K562 (cell line): ENCODE measurements at regions not wholly inside any gene's neighbourhood (a gene's known extent, or its start where the extent isn't known, plus 50 kb on each side); places are given as distances from the start of the nearest gene placed in this dataset.

Experiments used
- ATAC-seq: fragments of 200-7000 bp; cut with Tn5 transposase; 3 replicates; pipeline ENCODE4 v1.9.1; 2020; ENCODE audit warnings: moderate library complexity
- BruUV-seq: library from RNA; stranded (reverse); fragments of 400-500 nt; replicated peaks from 2 replicates; lab custom pipeline; 2021; lab: Mats Ljungman, UMichigan
- CTCF ChIA-PET: fragments of 300-600 bp; formaldehyde crosslinking; extraction: SDS; loops from one replicate; lab custom pipeline; 2021; ENCODE audit warnings: low intra/inter-chr PET ratio; lab: Yijun Ruan, JAX
- POLR2A ChIA-PET: fragments of 300-600, 350-650 bp; sonication (Branson Sonifier 250); formaldehyde crosslinking; extraction: SDS; loops from one replicate; lab custom pipeline; 2021; ENCODE audit warnings: antibody characterized with exemption, inconsistent platforms; lab: Yijun Ruan, JAX
- DNase-seq, 4 experiments: peaks; one replicate each; pipeline versions ENCODE4 v3.0.0 to v3.0.0-alpha.2; 2011 to 2018; ENCODE audit warnings: low spot score in 3 of 4, mixed read lengths in 3 of 4; ENCODE audit errors: extremely low read depth in 1 of 4
- FAIRE-seq: peaks from 2 replicates; lab custom pipeline; 2011; peaks lifted over from hg19 to GRCh38; lab: Jason Lieb, UNC
- H2AFZ ChIP-seq: 2 replicates; pipeline ENCODE4 v1.6.0; 2011; ENCODE audit warnings: low read depth, low read length, control low read depth, inconsistent platforms
- H3K27ac ChIP-seq: fragments of 200-600 bp; 3 replicates; pipeline ENCODE4 v1.8.0; 2011; ENCODE audit warnings: low read depth, mild to moderate bottlenecking, control low read depth, inconsistent platforms, low read length, moderate library complexity, mixed read lengths; ENCODE audit errors: extremely low read depth
- H3K27me3 ChIP-seq, 2 experiments: fragments of 300-600 bp in 1 of 2; 2 replicates in 1 of 2; 3 replicates in 1 of 2; pipeline versions ENCODE4 v1.6.0 to v1.8.0; 2011; ENCODE audit warnings: inconsistent platforms in 2 of 2, low read length in 2 of 2, mild to moderate bottlenecking in 1 of 2, mixed read lengths in 1 of 2, moderate library complexity in 1 of 2; ENCODE audit not compliant: control insufficient read depth in 2 of 2, insufficient read depth in 2 of 2
- H3K36me3 ChIP-seq: fragments of 300-600 bp; 3 replicates; pipeline ENCODE4 v1.8.0; 2011; ENCODE audit warnings: mild to moderate bottlenecking, low read length, inconsistent platforms; ENCODE audit not compliant: control insufficient read depth, insufficient read depth
- H3K4me1 ChIP-seq, 2 experiments: fragments of 200-600 bp in 1 of 2; replicated peaks in 1 of 2; 2 replicates in 1 of 2; 3 replicates in 1 of 2; pipeline versions ENCODE4 v1.5.1 to v1.8.0; 2011; ENCODE audit warnings: inconsistent platforms in 2 of 2, low read length in 2 of 2, mild to moderate bottlenecking in 1 of 2, mixed read lengths in 1 of 2, moderate library complexity in 1 of 2; ENCODE audit not compliant: control insufficient read depth in 2 of 2, insufficient read depth in 2 of 2
- H3K4me2 ChIP-seq: 2 replicates; pipeline ENCODE4 v1.6.1; 2011; ENCODE audit warnings: low read length, control low read depth, inconsistent platforms, mixed read lengths; ENCODE audit not compliant: insufficient read depth
- H3K4me3 ChIP-seq: fragments of 200-600 bp; sonication (generic), shearing (Covaris generic); 2 replicates; pipeline ENCODE4 v1.5.1; 2016; ENCODE audit warnings: control low read depth, inconsistent platforms
- H3K79me2 ChIP-seq: fragments of 200-600 bp; 3 replicates; pipeline ENCODE4 v1.8.0; 2011; ENCODE audit warnings: low read length, inconsistent platforms; ENCODE audit not compliant: control insufficient read depth, insufficient read depth
- H3K9ac ChIP-seq, 2 experiments: 2 replicates each; pipeline versions ENCODE4 v1.6.0 to v1.6.1; 2011; ENCODE audit warnings: low read depth in 2 of 2, low read length in 2 of 2, control low read depth in 1 of 2, inconsistent platforms in 1 of 2, mild to moderate bottlenecking in 1 of 2, mixed read lengths in 1 of 2; ENCODE audit not compliant: insufficient read depth in 1 of 2
- H3K9me1 ChIP-seq: one replicate; pipeline ENCODE4 v1.6.0; 2011; ENCODE audit warnings: inconsistent platforms, mild to moderate bottlenecking, low read length, moderate library complexity; ENCODE audit not compliant: control insufficient read depth, insufficient read depth
- H3K9me3 ChIP-seq: replicated peaks from 2 replicates; pipeline ENCODE4 v1.5.1; 2011; ENCODE audit warnings: low read depth, low read length, inconsistent platforms; ENCODE audit not compliant: control insufficient read depth, insufficient read depth
- H4K20me1 ChIP-seq: replicated peaks from 2 replicates; pipeline ENCODE4 v1.6.1; 2011; ENCODE audit warnings: low read length, inconsistent platforms, mixed read lengths; ENCODE audit not compliant: control insufficient read depth, insufficient read depth
- CREBBP ChIP-seq: IDR thresholded peaks from one replicate; pipeline ENCODE4 v1.6.1; 2012; ENCODE audit warnings: low read depth, mild to moderate bottlenecking, control low read depth, inconsistent platforms, low read length
- NCOA4 ChIP-seq: fragments of 450-650 bp; IDR thresholded peaks from 2 replicates; pipeline ENCODE4 v1.6.1; 2018; ENCODE audit warnings: mild to moderate bottlenecking; ENCODE audit not compliant: partially characterized antibody
- PCBP1 ChIP-seq: fragments of 200-400 bp; formaldehyde crosslinking; IDR thresholded peaks from 2 replicates; pipeline ENCODE4 v1.6.1; 2018; ENCODE audit warnings: mild to moderate bottlenecking, low read depth, low read length; ENCODE audit not compliant: poor library complexity, severe bottlenecking
- SP2 ChIP-seq: IDR thresholded peaks from 2 replicates; pipeline ENCODE4 v1.6.1; 2011; ENCODE audit warnings: mild to moderate bottlenecking, low read depth, low read length, moderate library complexity; ENCODE audit not compliant: poor library complexity, severe bottlenecking; ENCODE audit errors: extremely low read depth
- ZNF507 ChIP-seq: conservative IDR thresholded peaks from 2 replicates; pipeline ENCODE4 v1.6.1; 2017; ENCODE audit warnings: missing genetic modification characterization, missing compliant biosample characterization
- WGBS: fragments of 100-300 bp; shearing (Covaris generic); methylation state at CpG from one replicate; pipeline ENCODE4 v1.1.6; 2016; ENCODE audit warnings: low coverage, mixed read lengths; ENCODE audit not compliant: insufficient coverage; ENCODE audit errors: missing lambda C conversion rate; 5-methylcytosine and 5-hydroxymethylcytosine counted together
- in situ Hi-C: fragments of 300-500 bp; cut with MboI; formaldehyde crosslinking; loops from 4 replicates; pipeline ENCODE4 v1.15.0; 2018; ENCODE audit warnings: inconsistent platforms, mixed read lengths
- intact Hi-C: fragments of 100-400 bp; cut with micrococcal nuclease; formaldehyde crosslinking; loops from 2 replicates; pipeline ENCODE4 v1.14.2; 2022

- no peak for TF ChIP-seq SP2
Observed at GRCh38 chr3:75061806-75062205, 447.3 kb upstream of the CNTN3 start (continued).

- ATAC-seq (no peak), DNase-seq (no peak), FAIRE-seq (no peak)
- no TSS peak for BruUV-seq
- no peak for TF ChIP-seq PCBP1
- TF ChIP-seq NCOA4, result no peak
- TF ChIP-seq CREBBP, result no peak
- no peak for TF ChIP-seq ZNF507 (tag)
- H3K9me1 ChIP-seq, result no peaks in the 10 kb centered on the region
- no peaks in the 10 kb centered on the region for H3K9me3 ChIP-seq
- H3K4me2 ChIP-seq, result no peak overlapping the region
- H3K27me3 ChIP-seq, result no peaks in the 10 kb centered on the region
- POLR2A ChIA-PET, result no interaction called here
- no peak overlapping the region for H3K4me3 ChIP-seq
- no peak overlapping the region for H3K9ac ChIP-seq
- H3K27ac ChIP-seq, result no peak overlapping the region
- H3K79me2 ChIP-seq, result no peaks in the 10 kb centered on the region
- H3K36me3 ChIP-seq, result no peaks in the 10 kb centered on the region
- intact Hi-C loops, result no loop called here
- H4K20me1 ChIP-seq, result no peaks in the 10 kb centered on the region
- no peaks in the 10 kb centered on the region for H3K4me1 ChIP-seq
- WGBS, result 0% methylated on average over 1 of the region's 1 CpG
- CTCF ChIA-PET, result no interaction called here
- in situ Hi-C loops, result no loop called here
- no peak overlapping the region for H2AFZ ChIP-seq
Observed at GRCh38 chr3:75075158-75075557, 460.7 kb upstream of the CNTN3 start.
